OCI-LY7 (cell line): ENCODE measurements at regions not wholly inside any gene's neighbourhood (a gene's known extent, or its start where the extent isn't known, plus 50 kb on each side); places are given as distances from the start of the nearest gene placed in this dataset.

Source experiments
- BruUV-seq: library from RNA; stranded (reverse); fragments of 400-500 nt; replicated peaks from 2 replicates; lab custom pipeline; 2021; lab: Mats Ljungman, UMichigan
- CTCF ChIA-PET: fragments of 300-600 bp; sonication (Branson Sonifier 250); formaldehyde crosslinking; loops from one replicate; lab custom pipeline; 2022; ENCODE audit warnings: antibody characterized with exemption; ENCODE audit not compliant: unreplicated experiment; lab: Charles Lee
- POLR2A ChIA-PET: fragments of 300-600 bp; sonication (Branson Sonifier 250); formaldehyde crosslinking; loops from one replicate; lab custom pipeline; 2022; ENCODE audit warnings: antibody characterized with exemption; lab: Charles Lee
- DNase-seq: peaks from one replicate; pipeline ENCODE4 v3.0.0-alpha.2; 2015; ENCODE audit warnings: low spot score
- H2AFZ ChIP-seq: fragments of 200-600 bp; sonication (generic), shearing (Covaris generic); 2 replicates; pipeline ENCODE4 v1.6.1; 2014; ENCODE audit warnings: mild to moderate bottlenecking, antibody characterized with exemption, low read length, moderate library complexity
- H3K27ac ChIP-seq: fragments of 200-600 bp; sonication (generic); 2 replicates; pipeline ENCODE4 v1.5.1; 2014; ENCODE audit warnings: mixed run types, low read depth, mild to moderate bottlenecking, moderate library complexity, low read length, inconsistent platforms; ENCODE audit not compliant: poor library complexity, severe bottlenecking
- H3K36me3 ChIP-seq: fragments of 200-600 bp; sonication (generic); 2 replicates; pipeline ENCODE4 v1.6.1; 2014; ENCODE audit warnings: mild to moderate bottlenecking, antibody characterized with exemption, low read length, moderate library complexity, mixed read lengths; ENCODE audit not compliant: insufficient read depth
- H3K4me1 ChIP-seq: fragments of 200-600 bp; sonication (generic); 2 replicates; pipeline ENCODE4 v1.5.1; 2014; ENCODE audit warnings: mild to moderate bottlenecking, low read length; ENCODE audit not compliant: insufficient read depth, poor library complexity, severe bottlenecking
- H3K4me2 ChIP-seq: fragments of 200-600 bp; sonication (generic); 2 replicates; pipeline ENCODE4 v1.6.1; 2014; ENCODE audit warnings: mild to moderate bottlenecking, low read length
- H3K4me3 ChIP-seq: fragments of 200-600 bp; sonication (generic); 2 replicates; pipeline ENCODE4 v1.5.1; 2014; ENCODE audit warnings: mild to moderate bottlenecking, low read depth, low read length; ENCODE audit not compliant: poor library complexity, severe bottlenecking
- H3K79me2 ChIP-seq: fragments of 200-600 bp; sonication (generic); 2 replicates; pipeline ENCODE4 v1.6.1; 2016; ENCODE audit warnings: low read depth, mild to moderate bottlenecking, low read length, moderate library complexity, mixed read lengths; ENCODE audit not compliant: insufficient read depth
- H3K9me2 ChIP-seq: fragments of 200-600 bp; sonication (generic); 2 replicates; pipeline ENCODE4 v1.6.1; 2016; ENCODE audit warnings: mild to moderate bottlenecking, low read length, mixed read lengths; ENCODE audit not compliant: insufficient read depth
- H3K9me3 ChIP-seq: fragments of 200-600 bp; sonication (generic); 2 replicates; pipeline ENCODE4 v1.6.1; 2014; ENCODE audit warnings: mild to moderate bottlenecking, mixed run types, low read length, mixed read lengths
- H4K20me1 ChIP-seq: fragments of 200-600 bp; sonication (generic); 2 replicates; pipeline ENCODE4 v1.6.1; 2014; ENCODE audit warnings: mild to moderate bottlenecking, antibody characterized with exemption, low read length, moderate library complexity, mixed read lengths; ENCODE audit not compliant: insufficient read depth
- CTCF ChIP-seq: fragments of 200-600 bp; sonication (generic); conservative IDR thresholded peaks from 2 replicates; pipeline ENCODE4 v1.5.1; 2014; ENCODE audit warnings: mild to moderate bottlenecking, antibody characterized with exemption, low read length, moderate library complexity, mixed read lengths
- EZH2phosphoT487 ChIP-seq: fragments of 200-600 bp; sonication (generic); IDR thresholded peaks from 2 replicates; pipeline ENCODE4 v1.6.1; 2018; ENCODE audit warnings: low read depth, borderline replicate concordance, mild to moderate bottlenecking, mixed run types, antibody characterized with exemption, low read length, moderate library complexity, mixed read lengths
- intact Hi-C: fragments of 100-400 bp; cut with micrococcal nuclease; formaldehyde crosslinking; loops from one replicate; pipeline ENCODE4 v1.10.0; 2022; ENCODE audit not compliant: unreplicated experiment

- POLR2A ChIA-PET = interaction anchor here (0.7 to 0.8 kb wide), 3 partner anchors 11 to 265 kb away, joined by 3 to 5 read pairs (median 5); no protein-coding TSS in a partner anchor
- Histone ChIP-seq H2AFZ (no peak overlapping the region), H3K4me2 (no peak overlapping the region), H3K9me3 (no peaks in the 10 kb centered on the region), H3K9me2 (no peaks in the 10 kb centered on the region), H3K4me1 (no peaks in the 10 kb centered on the region), H4K20me1 (no peaks in the 10 kb centered on the region), H3K4me3 (no peak overlapping the region), H3K27ac (no peak overlapping the region), H3K36me3 (no peaks in the 10 kb centered on the region), H3K79me2 (no peaks in the 10 kb centered on the region)
- DNase-seq = no peak
- intact Hi-C loops = no loop called here
- no TSS peak for BruUV-seq
- CTCF ChIA-PET = no interaction called here
- no peak for TF ChIP-seq CTCF
These were observed 716.7 kb downstream of the DIAPH3 start for GRCh38 chr13:59447031-59447430.

DNA sequence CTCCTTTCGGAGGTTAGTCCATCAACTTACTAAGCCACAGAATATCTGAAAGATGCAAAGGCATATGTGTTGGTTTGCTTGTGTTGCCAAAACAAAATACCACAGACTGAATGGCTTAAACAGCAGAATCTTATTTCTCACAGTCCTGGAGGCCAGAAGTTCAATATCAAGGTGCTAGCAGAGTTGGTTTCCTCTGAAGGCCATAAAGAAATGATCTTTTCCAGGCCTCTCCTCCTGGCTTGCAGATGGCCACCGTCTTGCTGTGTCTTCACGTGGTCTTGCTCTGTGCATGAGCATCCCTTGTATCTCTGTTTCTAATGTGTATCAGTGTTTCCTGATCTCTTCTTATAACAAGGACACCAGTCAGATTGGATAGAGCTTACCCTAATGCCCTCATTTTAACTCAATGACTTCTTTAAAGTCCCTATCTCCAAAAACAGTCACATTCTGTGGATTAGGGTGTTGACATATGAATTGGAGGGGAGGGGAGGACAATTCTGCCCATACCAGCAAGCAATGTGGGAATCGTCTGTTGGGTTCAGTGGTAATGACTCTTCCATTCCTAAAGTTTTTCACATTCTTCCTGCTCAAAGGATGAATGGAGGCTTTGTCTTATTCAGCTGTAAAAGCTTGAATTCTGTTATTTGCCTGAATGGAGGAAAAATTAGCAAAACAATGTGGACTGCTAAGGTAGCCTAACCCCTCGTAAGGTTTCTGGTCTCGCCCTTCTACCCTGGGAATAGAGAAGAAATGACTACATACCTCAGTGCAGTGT, 715.7 kb downstream of the DIAPH3 start:
- Histone ChIP-seq H3K4me3 (no peak overlapping the region), H3K79me2 (no peaks in the 10 kb centered on the region), H3K4me2 (no peak overlapping the region), H3K9me2 (no peaks in the 10 kb centered on the region), H3K9me3 (no peaks in the 10 kb centered on the region), H3K4me1 (no peaks in the 10 kb centered on the region), H3K27ac (no peak overlapping the region), H2AFZ (no peak overlapping the region), H4K20me1 (no peaks in the 10 kb centered on the region), H3K36me3 (no peaks in the 10 kb centered on the region)
- TF ChIP-seq EZH2phosphoT487 = no peak
- TF ChIP-seq CTCF = no peak
- BruUV-seq = no TSS peak
- no peak for DNase-seq
- ChIA-PET POLR2A (interaction anchor here (1.2 to 1.3 kb wide), 2 partner anchors 9 to 171 kb away, joined by 3 read pairs; no protein-coding TSS in a partner anchor), CTCF (no interaction called here)
- intact Hi-C loops = no loop called here

DNA sequence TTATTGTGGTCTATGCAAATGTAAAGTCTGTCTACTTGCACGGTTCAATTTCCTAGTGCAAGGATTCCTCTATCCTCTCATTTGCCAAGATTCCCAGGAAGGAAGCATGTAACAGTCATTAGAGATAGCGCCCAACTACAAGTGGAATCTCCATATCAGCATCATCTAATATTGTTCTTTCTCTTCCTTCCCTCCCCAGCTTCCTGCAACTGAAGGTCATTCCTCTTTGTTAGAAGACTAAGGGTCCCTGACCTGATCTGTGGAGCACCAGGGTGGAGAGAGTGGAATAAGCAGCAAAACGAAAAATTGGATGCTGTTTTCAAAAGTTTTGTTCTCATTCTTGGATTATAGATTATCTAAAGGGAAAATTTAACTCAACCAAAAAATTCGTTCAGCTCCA, 714.0 kb downstream of the DIAPH3 start:
- TF ChIP-seq EZH2phosphoT487 (no peak), CTCF (no peak)
- intact Hi-C loops = no loop called here

More for the DNA sequence above, 714.0 kb downstream of the DIAPH3 start:
- DNase-seq = no peak
- Histone ChIP-seq H3K9me3 (no peaks in the 10 kb centered on the region), H3K4me1 (no peaks in the 10 kb centered on the region), H3K36me3 (no peaks in the 10 kb centered on the region), H4K20me1 (no peaks in the 10 kb centered on the region), H3K4me2 (no peak overlapping the region), H2AFZ (no peak overlapping the region), H3K27ac (no peak overlapping the region), H3K4me3 (no peak overlapping the region), H3K9me2 (no peaks in the 10 kb centered on the region), H3K79me2 (no peaks in the 10 kb centered on the region)
- ChIA-PET POLR2A (interaction anchor here (0.7 to 1.3 kb wide), 3 partner anchors 11 to 410 kb away, joined by 3 to 4 read pairs (median 3); no protein-coding TSS in a partner anchor), CTCF (no interaction called here)
- BruUV-seq = no TSS peak
